Adrenal gland (tissue), 5 donors: ENCODE measurements at regions not wholly inside any gene's neighbourhood (a gene's known extent, or its start where the extent isn't known, plus 50 kb on each side); places are given as distances from the start of the nearest gene placed in this dataset.
"Not testable (repeated sequence)": the region's sequence is repeated elsewhere in the genome, so short reads cannot be mapped to it uniquely, and the experiment has no call there.

Source experiments
- POLR2A ChIP-seq, 2 donors: fragments of 450-650 bp; IDR thresholded peaks; one replicate each; pipeline ENCODE4 v1.6.1; 2017; ENCODE audit warnings: antibody characterized with exemption in 2 of 2, mild to moderate bottlenecking in 2 of 2, moderate library complexity in 1 of 2
- TF ChIP-seq, protein P1 (sequence below), 6 experiments: fragments of 450-650 bp in 4 of 6; fragments of 200-600 bp in 2 of 6; sonication (generic) in 1 of 6; IDR thresholded peaks; 1 replicate in 5 of 6; 2 replicates in 1 of 6; pipeline versions ENCODE4 v1.5.1 to v1.8.0; 2016 to 2021; ENCODE audit warnings: antibody characterized with exemption in 6 of 6, mild to moderate bottlenecking in 2 of 6, moderate library complexity in 1 of 6
- donor health status: DM: no; HTN: no; CAD: no.

DNA sequence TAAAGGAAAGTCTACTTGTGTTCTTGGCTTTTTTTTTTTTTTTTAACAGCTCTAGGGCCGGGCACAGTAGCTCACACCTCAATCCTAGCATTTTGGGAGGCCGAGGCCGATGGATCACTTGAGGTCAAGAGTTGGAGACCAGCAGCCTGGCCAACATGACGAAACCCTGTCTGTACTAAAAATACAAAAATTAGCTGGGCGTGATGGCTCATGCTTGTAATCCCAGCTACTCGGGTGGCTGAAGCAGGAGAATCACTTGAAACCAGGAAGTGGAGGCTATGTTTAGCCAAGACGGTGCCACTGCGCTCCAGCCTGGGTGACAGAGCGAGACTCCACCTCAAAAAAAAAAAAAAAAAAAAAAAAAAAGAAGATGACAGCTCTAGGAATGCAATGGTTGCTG lies 169.9 kb downstream of the NEDD1 start:
- not testable (repeated sequence) for TF ChIP-seq POLR2A (IDR thresholded peaks at IDR 0.05)
- TF ChIP-seq, protein P1, sequence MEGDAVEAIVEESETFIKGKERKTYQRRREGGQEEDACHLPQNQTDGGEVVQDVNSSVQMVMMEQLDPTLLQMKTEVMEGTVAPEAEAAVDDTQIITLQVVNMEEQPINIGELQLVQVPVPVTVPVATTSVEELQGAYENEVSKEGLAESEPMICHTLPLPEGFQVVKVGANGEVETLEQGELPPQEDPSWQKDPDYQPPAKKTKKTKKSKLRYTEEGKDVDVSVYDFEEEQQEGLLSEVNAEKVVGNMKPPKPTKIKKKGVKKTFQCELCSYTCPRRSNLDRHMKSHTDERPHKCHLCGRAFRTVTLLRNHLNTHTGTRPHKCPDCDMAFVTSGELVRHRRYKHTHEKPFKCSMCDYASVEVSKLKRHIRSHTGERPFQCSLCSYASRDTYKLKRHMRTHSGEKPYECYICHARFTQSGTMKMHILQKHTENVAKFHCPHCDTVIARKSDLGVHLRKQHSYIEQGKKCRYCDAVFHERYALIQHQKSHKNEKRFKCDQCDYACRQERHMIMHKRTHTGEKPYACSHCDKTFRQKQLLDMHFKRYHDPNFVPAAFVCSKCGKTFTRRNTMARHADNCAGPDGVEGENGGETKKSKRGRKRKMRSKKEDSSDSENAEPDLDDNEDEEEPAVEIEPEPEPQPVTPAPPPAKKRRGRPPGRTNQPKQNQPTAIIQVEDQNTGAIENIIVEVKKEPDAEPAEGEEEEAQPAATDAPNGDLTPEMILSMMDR (IDR thresholded peaks at IDR 0.05), result not testable (repeated sequence)
